GM21619 (cell line): ENCODE measurements at regions not wholly inside any gene's neighbourhood (a gene's known extent, or its start where the extent isn't known, plus 50 kb on each side); places are given as distances from the start of the nearest gene placed in this dataset.

Experiments
- ATAC-seq: cut with Tn5 transposase; IDR thresholded peaks from one replicate; pipeline ENCODE4 v1.9.1; 2021; ENCODE audit not compliant: unreplicated experiment

GRCh38 chr6:132003516-132004178 is 52.5 kb upstream of the CCN2 start:
- no peak for ATAC-seq
